Femur (tissue), 1 donor: ENCODE measurements at regions not wholly inside any gene's neighbourhood (a gene's known extent, or its start where the extent isn't known, plus 50 kb on each side); places are given as distances from the start of the nearest gene placed in this dataset.

Experiments used
- DNase-seq: peaks from one replicate; pipeline ENCODE4 v3.0.0-alpha.2; 2017

- no peak for DNase-seq
Observed at GRCh38 chrX:39875834-39876628, 221.7 kb downstream of the BCOR start.

GRCh38 chrX:39877905-39878304, 219.9 kb downstream of the BCOR start:
- DNase-seq = peak; percentile 51

GRCh38 chrX:39883666-39884065, 214.1 kb downstream of the BCOR start:
- DNase-seq = no peak

GRCh38 chrX:39886282-39886681, 211.5 kb downstream of the BCOR start:
- no peak for DNase-seq

- no peak for DNase-seq
Observed at GRCh38 chrX:39888730-39889129, 209.0 kb downstream of the BCOR start.

- DNase-seq = no peak
Observed at GRCh38 chrX:39889704-39890103, 208.1 kb downstream of the BCOR start.

- no peak for DNase-seq
Observed at GRCh38 chrX:39890807-39891206, 207.0 kb downstream of the BCOR start.

GRCh38 chrX:39891781-39892180, 206.0 kb downstream of the BCOR start:
- no peak for DNase-seq

- no peak for DNase-seq
Observed at GRCh38 chrX:39893417-39894338, 204.1 kb downstream of the BCOR start.

GRCh38 chrX:39894683-39895082, 203.1 kb downstream of the BCOR start:
- no peak for DNase-seq

- no peak for DNase-seq
Observed at GRCh38 chrX:39895218-39896110, 202.3 kb downstream of the BCOR start.

- DNase-seq = peak; percentile 54
Observed at GRCh38 chrX:39896951-39897740, 200.6 kb downstream of the BCOR start.

- DNase-seq = no peak
Observed at GRCh38 chrX:39897741-39898097, 200.0 kb downstream of the BCOR start.

GRCh38 chrX:39898147-39898546, 199.6 kb downstream of the BCOR start:
- no peak for DNase-seq

GRCh38 chrX:39899059-39899458, 198.7 kb downstream of the BCOR start:
- DNase-seq = no peak

- DNase-seq = no peak
Observed at GRCh38 chrX:39899856-39900776, 197.6 kb downstream of the BCOR start.

- DNase-seq = no peak
Observed at GRCh38 chrX:39900777-39901170, 197.0 kb downstream of the BCOR start.

GRCh38 chrX:39903343-39903742, 194.4 kb downstream of the BCOR start:
- no peak for DNase-seq

- no peak for DNase-seq
Observed at GRCh38 chrX:39903937-39904336, 193.8 kb downstream of the BCOR start.

GRCh38 chrX:39904816-39905537, 192.8 kb downstream of the BCOR start:
- DNase-seq = no peak
